Suprapubic skin (tissue), 4 donors: ENCODE measurements at regions not wholly inside any gene's neighbourhood (a gene's known extent, or its start where the extent isn't known, plus 50 kb on each side); places are given as distances from the start of the nearest gene placed in this dataset.

Experiments
- DNase-seq, 2 donors: peaks; one replicate each; pipeline ENCODE4 v3.0.0-alpha.2; 2019; ENCODE audit warnings: low spot score in 2 of 2
- H3K27ac ChIP-seq: fragments of 200-600 bp; sonication (generic); one replicate; pipeline ENCODE4 v1.5.1; 2019
- H3K27me3 ChIP-seq: fragments of 200-600 bp; sonication (generic); one replicate; pipeline ENCODE4 v1.5.1; 2019
- H3K36me3 ChIP-seq: fragments of 200-600 bp; sonication (generic); one replicate; pipeline ENCODE4 v1.5.1; 2019
- H3K4me1 ChIP-seq: fragments of 200-600 bp; sonication (generic); one replicate; pipeline ENCODE4 v1.5.1; 2019
- H3K4me3 ChIP-seq: fragments of 200-600 bp; sonication (generic); one replicate; pipeline ENCODE4 v1.5.1; 2019; ENCODE audit warnings: mild to moderate bottlenecking
- H3K9me3 ChIP-seq: fragments of 200-600 bp; sonication (generic); one replicate; pipeline ENCODE4 v1.5.1; 2019
- EP300 ChIP-seq: sonication (generic); formaldehyde crosslinking; IDR thresholded peaks from one replicate; pipeline ENCODE4 v1.6.1; 2017; ENCODE audit warnings: antibody characterized with exemption
- POLR2A ChIP-seq, 2 donors: fragments of 450-650 bp; IDR thresholded peaks; one replicate each; pipeline ENCODE4 v1.6.1; 2017; ENCODE audit warnings: antibody characterized with exemption in 2 of 2, mild to moderate bottlenecking in 2 of 2, moderate library complexity in 2 of 2
- POLR2AphosphoS5 ChIP-seq, 3 donors: sonication (generic); formaldehyde crosslinking; IDR thresholded peaks; one replicate each; pipeline ENCODE4 v1.6.1; 2017; ENCODE audit warnings: antibody characterized with exemption in 3 of 3
- WGBS: methylation state at CpG from one replicate; pipeline ENCODE4 v1.1.5; 2018; 5-methylcytosine and 5-hydroxymethylcytosine counted together
- TF ChIP-seq, protein P1 (sequence below), 2 donors: fragments of 200-600 bp in 1 of 2; fragments of 450-650 bp in 1 of 2; sonication (generic) in 1 of 2; IDR thresholded peaks; one replicate each; pipeline ENCODE4 v1.5.1; 2016 to 2019; ENCODE audit warnings: antibody characterized with exemption in 2 of 2, mild to moderate bottlenecking in 1 of 2, moderate library complexity in 1 of 2

DNA sequence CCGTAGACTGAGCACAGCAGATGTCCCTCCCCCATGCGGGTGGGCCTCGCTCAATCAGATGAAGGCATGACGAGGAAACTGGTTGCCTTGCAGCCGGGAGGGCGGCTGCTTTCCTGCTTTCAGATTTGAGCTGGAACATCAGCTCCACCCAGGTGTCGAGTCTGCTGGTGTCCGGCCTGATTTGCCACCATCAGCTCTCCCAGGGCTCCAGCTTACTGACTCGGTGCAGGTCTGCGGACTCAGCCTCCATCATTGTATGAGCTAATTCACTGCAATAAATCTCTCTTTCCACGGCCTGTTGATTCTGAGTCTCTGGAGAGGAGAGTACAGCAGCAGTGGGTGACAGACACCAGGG, 156.2 kb downstream of the KIF26A start:
- no peaks in the 10 kb centered on the region for H3K9me3 ChIP-seq
- DNase-seq = peak in 1 of 2 donors; percentile 15
- TF ChIP-seq, protein P1, sequence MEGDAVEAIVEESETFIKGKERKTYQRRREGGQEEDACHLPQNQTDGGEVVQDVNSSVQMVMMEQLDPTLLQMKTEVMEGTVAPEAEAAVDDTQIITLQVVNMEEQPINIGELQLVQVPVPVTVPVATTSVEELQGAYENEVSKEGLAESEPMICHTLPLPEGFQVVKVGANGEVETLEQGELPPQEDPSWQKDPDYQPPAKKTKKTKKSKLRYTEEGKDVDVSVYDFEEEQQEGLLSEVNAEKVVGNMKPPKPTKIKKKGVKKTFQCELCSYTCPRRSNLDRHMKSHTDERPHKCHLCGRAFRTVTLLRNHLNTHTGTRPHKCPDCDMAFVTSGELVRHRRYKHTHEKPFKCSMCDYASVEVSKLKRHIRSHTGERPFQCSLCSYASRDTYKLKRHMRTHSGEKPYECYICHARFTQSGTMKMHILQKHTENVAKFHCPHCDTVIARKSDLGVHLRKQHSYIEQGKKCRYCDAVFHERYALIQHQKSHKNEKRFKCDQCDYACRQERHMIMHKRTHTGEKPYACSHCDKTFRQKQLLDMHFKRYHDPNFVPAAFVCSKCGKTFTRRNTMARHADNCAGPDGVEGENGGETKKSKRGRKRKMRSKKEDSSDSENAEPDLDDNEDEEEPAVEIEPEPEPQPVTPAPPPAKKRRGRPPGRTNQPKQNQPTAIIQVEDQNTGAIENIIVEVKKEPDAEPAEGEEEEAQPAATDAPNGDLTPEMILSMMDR (IDR thresholded peaks at IDR 0.05) = no peak
- TF ChIP-seq POLR2AphosphoS5 (IDR thresholded peaks at IDR 0.05) (no peak), EP300 (no peak), POLR2A (IDR thresholded peaks at IDR 0.05) (no peak)
- H3K4me1 ChIP-seq = no peaks in the 10 kb centered on the region
- H3K27me3 ChIP-seq = peaks cover 49% of the 10 kb centered on the region
- WGBS = 50% methylated on average over 6 of the region's 11 CpGs
- H3K36me3 ChIP-seq = no peaks in the 10 kb centered on the region
- H3K27ac ChIP-seq = no peak overlapping the region
- H3K4me3 ChIP-seq = no peak overlapping the region

DNA sequence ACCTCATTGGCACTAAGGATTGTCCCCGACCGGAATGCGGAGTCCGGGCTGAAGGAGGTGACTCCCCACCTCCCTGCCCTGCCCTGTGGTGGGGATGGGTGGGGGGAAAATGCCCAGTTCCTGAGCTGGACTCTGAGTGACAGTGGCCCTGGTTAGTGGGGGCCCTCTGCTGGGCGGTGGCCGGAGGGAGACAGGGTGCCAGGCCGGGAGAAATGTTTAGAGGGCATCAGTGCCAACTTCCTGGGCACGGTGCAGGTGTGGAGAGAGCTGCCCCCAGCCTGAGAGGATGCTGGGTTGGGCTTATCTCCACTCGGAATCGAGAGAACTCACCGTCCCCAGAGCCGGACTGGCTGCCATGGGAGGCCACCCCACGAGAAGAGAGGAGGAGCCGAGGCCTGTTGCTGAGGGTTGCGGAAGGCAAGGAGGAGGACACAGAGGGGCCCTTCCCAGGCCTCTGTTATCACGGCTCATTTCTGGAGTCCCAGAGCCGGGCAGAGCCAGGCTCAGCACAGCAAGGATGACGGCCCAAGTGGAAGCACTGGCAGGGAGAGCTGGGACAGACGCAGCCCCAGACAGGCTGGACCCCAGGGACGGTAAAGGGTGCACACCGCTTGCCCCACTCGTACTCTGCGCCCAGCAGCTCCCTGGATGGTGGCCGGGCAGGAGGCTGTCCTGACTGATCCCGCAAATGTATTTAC, 156.7 kb downstream of the KIF26A start:
- Histone ChIP-seq H3K4me1 (no peaks in the 10 kb centered on the region), H3K27me3 (peaks cover 48% of the 10 kb centered on the region), H3K4me3 (no peak overlapping the region), H3K9me3 (no peaks in the 10 kb centered on the region), H3K27ac (no peak overlapping the region), H3K36me3 (no peaks in the 10 kb centered on the region)
- TF ChIP-seq EP300 = no peak
- no peak for TF ChIP-seq POLR2A (IDR thresholded peaks at IDR 0.05)
- TF ChIP-seq POLR2AphosphoS5 (IDR thresholded peaks at IDR 0.05) = no peak
- peak; percentile 44 to 71 for DNase-seq
- 74% methylated on average over 21 of the region's 25 CpGs for WGBS

DNA sequence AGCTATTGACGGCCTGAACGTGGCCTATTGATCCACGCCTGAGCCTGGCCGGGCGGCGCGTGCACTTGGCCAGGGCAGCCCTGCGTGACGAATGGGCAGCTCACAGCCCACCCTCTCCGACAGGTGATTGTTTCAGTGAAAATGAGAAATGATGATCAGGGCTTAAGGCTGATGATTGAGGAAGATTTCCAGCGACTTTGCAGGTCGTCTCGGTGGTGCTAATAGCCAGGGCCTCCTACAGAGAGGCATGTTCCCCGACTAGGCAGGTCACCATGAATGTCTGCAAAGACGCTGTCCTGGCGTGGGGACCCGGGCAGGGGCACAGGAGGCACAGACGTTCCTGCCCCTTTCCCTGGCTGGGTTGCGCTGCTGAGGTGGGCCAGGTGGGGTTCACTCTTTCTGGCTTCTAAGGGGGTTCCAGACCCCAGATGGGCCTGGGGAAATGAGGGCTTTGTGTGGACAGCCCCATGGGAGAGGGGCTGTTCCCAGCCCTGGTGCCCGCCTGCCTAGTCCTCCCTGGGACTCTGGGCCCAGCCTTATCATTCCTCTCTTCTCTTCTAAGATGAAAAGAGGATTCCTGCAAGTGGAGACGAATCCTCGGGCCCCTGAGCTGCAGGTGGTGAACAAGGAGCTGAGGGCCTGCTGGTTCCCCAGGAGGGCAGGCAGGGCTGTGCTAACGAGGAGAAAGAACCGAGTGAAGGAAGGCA, 157.4 kb downstream of the KIF26A start:
- H3K9me3 ChIP-seq = no peaks in the 10 kb centered on the region
- DNase-seq = peak; percentile 53 to 54
- no peaks in the 10 kb centered on the region for H3K4me1 ChIP-seq
- TF ChIP-seq EP300 (no peak), POLR2A (IDR thresholded peaks at IDR 0.05) (no peak)
- TF ChIP-seq, protein P1 (IDR thresholded peaks at IDR 0.05) = no peak
- no peaks in the 10 kb centered on the region for H3K36me3 ChIP-seq
- H3K27ac ChIP-seq = no peak overlapping the region
- WGBS = 83% methylated on average over 21 of the region's 24 CpGs
- no peak overlapping the region for H3K4me3 ChIP-seq
- peaks cover 41% of the 10 kb centered on the region for H3K27me3 ChIP-seq

DNA sequence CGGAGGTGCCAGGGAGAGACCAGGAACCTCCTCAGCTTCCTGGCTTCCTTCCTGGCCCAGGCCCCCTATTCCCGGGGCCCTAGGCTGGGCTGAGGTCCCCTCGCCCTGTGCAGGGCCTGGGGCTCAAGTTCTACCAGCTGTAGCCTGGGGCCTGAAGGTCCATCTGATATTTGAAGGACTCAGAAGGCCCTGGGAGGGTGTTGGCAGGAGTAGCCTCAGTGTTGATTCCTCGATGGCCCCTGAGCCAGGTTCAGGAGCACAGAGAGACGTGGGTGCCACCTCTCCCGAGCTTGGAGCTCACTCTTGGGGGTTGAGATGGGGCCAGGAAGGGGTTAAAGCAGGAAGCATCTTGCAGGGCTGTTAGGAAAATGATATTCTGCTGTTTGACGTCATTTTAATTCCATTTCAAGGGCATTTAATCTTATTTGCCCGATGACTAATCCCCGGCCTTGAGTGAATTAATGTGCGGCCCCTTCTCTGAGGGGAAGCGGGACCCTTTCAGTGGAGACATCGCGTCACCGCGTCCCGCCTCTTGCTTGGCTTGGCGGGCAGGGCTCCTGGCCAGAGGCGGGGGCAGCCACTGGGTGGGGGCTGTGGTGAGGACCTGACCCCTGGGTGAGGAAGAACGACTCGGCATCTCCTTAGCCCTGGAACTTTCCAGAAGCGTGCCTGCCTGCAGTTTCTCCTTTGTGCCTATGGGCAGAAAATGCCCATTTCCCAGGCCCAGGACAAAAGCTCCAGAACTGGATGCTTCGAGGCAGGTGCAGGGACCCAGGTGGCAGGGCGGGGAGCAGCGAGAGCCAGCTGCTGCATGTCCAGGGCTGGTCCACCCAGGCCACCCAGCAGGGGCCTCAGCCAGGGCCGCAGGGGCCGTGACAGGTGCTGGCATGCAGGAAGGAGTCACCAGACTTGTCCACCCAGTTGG, 158.3 kb downstream of the KIF26A start:
- Histone ChIP-seq H3K4me3 (no peak overlapping the region), H3K4me1 (no peaks in the 10 kb centered on the region), H3K9me3 (no peaks in the 10 kb centered on the region), H3K27ac (no peak overlapping the region), H3K27me3 (peaks cover 33% of the 10 kb centered on the region), H3K36me3 (no peaks in the 10 kb centered on the region)
- TF ChIP-seq, protein P1 (IDR thresholded peaks at IDR 0.05) = no peak
- no peak for TF ChIP-seq EP300
- TF ChIP-seq POLR2AphosphoS5 (IDR thresholded peaks at IDR 0.05) = no peak
- no peak for TF ChIP-seq POLR2A (IDR thresholded peaks at IDR 0.05)
- 54% methylated on average over 16 of the region's 26 CpGs for WGBS
- DNase-seq = peak in 1 of 2 donors; percentile 57

DNA sequence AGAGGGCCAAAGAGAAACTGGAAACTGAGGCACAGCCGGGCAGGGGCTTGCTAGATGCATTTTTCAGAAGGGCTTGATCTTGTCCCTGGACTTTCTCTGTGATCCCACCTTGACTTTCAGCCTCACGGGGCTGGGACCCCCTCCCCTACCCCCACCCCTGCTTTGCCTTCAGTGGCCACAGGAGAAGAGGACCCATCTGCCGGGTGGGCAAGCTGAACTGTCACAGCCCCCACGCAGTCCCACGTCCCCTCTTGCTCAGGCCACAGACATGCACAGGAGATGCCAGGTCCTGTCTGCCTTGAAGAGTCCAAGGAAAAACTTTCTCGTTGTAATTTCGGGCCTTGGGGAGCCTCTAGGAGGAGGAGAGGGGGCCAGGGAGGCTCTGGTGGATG, 158.9 kb downstream of the KIF26A start:
- Histone ChIP-seq H3K27ac (no peak overlapping the region), H3K9me3 (no peaks in the 10 kb centered on the region), H3K36me3 (no peaks in the 10 kb centered on the region), H3K27me3 (peaks cover 26% of the 10 kb centered on the region), H3K4me1 (no peaks in the 10 kb centered on the region), H3K4me3 (no peak overlapping the region)
- WGBS = 81% methylated on average over 7 of the region's 7 CpGs
- no peak for DNase-seq
- TF ChIP-seq EP300 (no peak), POLR2A (IDR thresholded peaks at IDR 0.05) (no peak), POLR2AphosphoS5 (IDR thresholded peaks at IDR 0.05) (no peak)
- TF ChIP-seq, protein P1 (IDR thresholded peaks at IDR 0.05) = no peak
